DND-41 (cell line): ENCODE measurements at regions not wholly inside any gene's neighbourhood (a gene's known extent, or its start where the extent isn't known, plus 50 kb on each side); places are given as distances from the start of the nearest gene placed in this dataset.

ENCODE experiments used
- ATAC-seq: fragments of 200-7000 bp; cut with Tn5 transposase; 3 replicates; pipeline ENCODE4 v1.9.1; 2021; ENCODE audit warnings: low read depth; ENCODE audit not compliant: insufficient read depth
- DNase-seq: peaks from one replicate; pipeline ENCODE4 v3.0.0-alpha.2; 2020
- H2AFZ ChIP-seq: 2 replicates; pipeline ENCODE4 v1.6.0; 2012; ENCODE audit warnings: low read depth, low read length
- H3K27ac ChIP-seq: 2 replicates; pipeline ENCODE4 v1.5.1; 2012; ENCODE audit warnings: low read length, inconsistent platforms
- H3K27me3 ChIP-seq: fragments of 200-600 bp; sonication (generic); 2 replicates; pipeline ENCODE4 v1.6.0; 2012; ENCODE audit warnings: low read length, mild to moderate bottlenecking, inconsistent platforms; ENCODE audit not compliant: insufficient read depth, poor library complexity
- H3K36me3 ChIP-seq: 2 replicates; pipeline ENCODE4 v1.5.1; 2012; ENCODE audit warnings: low read length, inconsistent platforms; ENCODE audit not compliant: insufficient read depth
- H3K4me1 ChIP-seq: 2 replicates; pipeline ENCODE4 v1.5.1; 2012; ENCODE audit warnings: mild to moderate bottlenecking, low read length; ENCODE audit not compliant: insufficient read depth
- H3K4me2 ChIP-seq: 2 replicates; pipeline ENCODE4 v1.6.0; 2012; ENCODE audit warnings: mild to moderate bottlenecking, moderate library complexity, low read length, inconsistent platforms; ENCODE audit not compliant: insufficient read depth
- H3K4me3 ChIP-seq, 2 experiments: fragments of 200-600 bp in 1 of 2; shearing (Covaris generic) in 1 of 2; 2 replicates each; pipeline ENCODE4 v1.5.1; 2012 to 2016; ENCODE audit warnings: inconsistent platforms in 2 of 2, low read length in 2 of 2, mild to moderate bottlenecking in 2 of 2, low read depth in 1 of 2, moderate library complexity in 1 of 2
- H3K79me2 ChIP-seq: 2 replicates; pipeline ENCODE4 v1.6.0; 2012; ENCODE audit warnings: low read length, inconsistent platforms; ENCODE audit not compliant: insufficient read depth
- H3K9ac ChIP-seq: 2 replicates; pipeline ENCODE4 v1.6.0; 2012; ENCODE audit warnings: low read depth, mild to moderate bottlenecking, inconsistent platforms, low read length, moderate library complexity
- H3K9me3 ChIP-seq: 2 replicates; pipeline ENCODE4 v1.5.1; 2012; ENCODE audit warnings: low read length, moderate library complexity, mild to moderate bottlenecking, inconsistent platforms; ENCODE audit not compliant: insufficient read depth, severe bottlenecking
- H4K20me1 ChIP-seq: 2 replicates; pipeline ENCODE4 v1.6.0; 2012; ENCODE audit warnings: low read length; ENCODE audit not compliant: insufficient read depth
- CTCF ChIP-seq: IDR thresholded peaks from 2 replicates; pipeline ENCODE4 v1.5.1; 2012; ENCODE audit warnings: borderline replicate concordance, low read length, moderate library complexity, mild to moderate bottlenecking; ENCODE audit not compliant: poor library complexity, severe bottlenecking; ENCODE audit errors: extremely low read depth
- EZH2 ChIP-seq: IDR thresholded peaks from 3 replicates; pipeline ENCODE4 v1.6.1; 2012; ENCODE audit warnings: borderline replicate concordance, low read depth, mild to moderate bottlenecking, moderate library complexity, low read length, inconsistent platforms; ENCODE audit not compliant: severe bottlenecking

- H3K4me2 ChIP-seq: no peak overlapping the region
- DNase-seq (no peak), ATAC-seq (no peak)
Measured at GRCh38 chr5:6858419-6858818, 145.2 kb downstream of the TENT4A start.

GRCh38 chr5:6859023-6859422, 145.8 kb downstream of the TENT4A start:
- no peaks in the 10 kb centered on the region for H3K79me2 ChIP-seq
- H3K27ac ChIP-seq: no peak overlapping the region
- H3K9ac ChIP-seq: no peak overlapping the region
- no peaks in the 10 kb centered on the region for H4K20me1 ChIP-seq
- H3K4me2 ChIP-seq: no peak overlapping the region
- no peaks in the 10 kb centered on the region for H3K4me1 ChIP-seq
- no peaks in the 10 kb centered on the region for H3K9me3 ChIP-seq
- no peak for ATAC-seq
- H3K27me3 ChIP-seq: no peaks in the 10 kb centered on the region
- H3K36me3 ChIP-seq: no peaks in the 10 kb centered on the region
- no peak overlapping the region for H3K4me3 ChIP-seq
- no peak for DNase-seq
- no peak overlapping the region for H2AFZ ChIP-seq
- TF ChIP-seq CTCF (no peak), EZH2 (no peak)

More at GRCh38 chr5:6858419-6858818, 145.2 kb downstream of the TENT4A start:
- H3K9ac ChIP-seq: no peak overlapping the region
- H3K9me3 ChIP-seq: no peaks in the 10 kb centered on the region
- no peak overlapping the region for H3K27ac ChIP-seq
- H3K79me2 ChIP-seq: no peaks in the 10 kb centered on the region
- no peaks in the 10 kb centered on the region for H3K36me3 ChIP-seq
- H3K4me1 ChIP-seq: no peaks in the 10 kb centered on the region
- H2AFZ ChIP-seq: no peak overlapping the region
- no peaks in the 10 kb centered on the region for H4K20me1 ChIP-seq
- no peak for TF ChIP-seq EZH2
- no peak for TF ChIP-seq CTCF
- no peaks in the 10 kb centered on the region for H3K27me3 ChIP-seq
- H3K4me3 ChIP-seq: no peak overlapping the region

- Histone ChIP-seq H3K27ac (no peak overlapping the region), H3K27me3 (no peaks in the 10 kb centered on the region), H3K4me1 (no peaks in the 10 kb centered on the region)
Measured at GRCh38 chr5:6859951-6860638, 146.9 kb downstream of the TENT4A start.

More at GRCh38 chr5:6859951-6860638, 146.9 kb downstream of the TENT4A start:
- no peak for TF ChIP-seq EZH2
- TF ChIP-seq CTCF: no peak
- no peak for DNase-seq
- no peak for ATAC-seq
- Histone ChIP-seq H3K9me3 (no peaks in the 10 kb centered on the region), H3K79me2 (no peaks in the 10 kb centered on the region), H3K36me3 (no peaks in the 10 kb centered on the region), H4K20me1 (no peaks in the 10 kb centered on the region), H3K4me3 (no peak overlapping the region), H3K9ac (no peak overlapping the region), H2AFZ (no peak overlapping the region), H3K4me2 (no peak overlapping the region)
